ENCODE measurements at regions not wholly inside any gene's neighbourhood (a gene's known extent, or its start where the extent isn't known, plus 50 kb on each side); places are given as distances from the start of the nearest gene placed in this dataset.
"Not testable (repeated sequence)": the region's sequence is repeated elsewhere in the genome, so short reads cannot be mapped to it uniquely, and the experiment has no call there.

GRCh38 chr14:50020799-50021198, 95.6 kb downstream of the VCPKMT start:
- no peak for DNase-seq

GRCh38 chr14:50021261-50022031, 94.9 kb downstream of the VCPKMT start:
- no peak for DNase-seq

- no peak for DNase-seq
Observed at GRCh38 chr14:50022661-50023060, 93.7 kb downstream of the VCPKMT start.

- DNase-seq = no peak
Observed at GRCh38 chr14:50023671-50024490, 92.5 kb downstream of the VCPKMT start.

- no peak for DNase-seq
Observed at GRCh38 chr14:50025073-50025472, 91.3 kb downstream of the VCPKMT start.

GRCh38 chr14:50025776-50026175, 90.6 kb downstream of the VCPKMT start:
- DNase-seq = no peak

GRCh38 chr14:50026396-50026795, 90.0 kb downstream of the VCPKMT start:
- DNase-seq = no peak

- no peak for DNase-seq
Observed at GRCh38 chr14:50027816-50028215, 88.6 kb downstream of the VCPKMT start.

- no peak for DNase-seq
Observed at GRCh38 chr14:50028458-50028857, 87.9 kb downstream of the VCPKMT start.

GRCh38 chr14:50030036-50030435, 86.3 kb downstream of the VCPKMT start:
- no peak for DNase-seq

- not testable (repeated sequence) for DNase-seq
Observed at GRCh38 chr14:50030911-50031310, 85.5 kb downstream of the VCPKMT start.

GRCh38 chr14:50031602-50032313, 84.6 kb downstream of the VCPKMT start:
- DNase-seq = no peak

- not testable (repeated sequence) for DNase-seq
Observed at GRCh38 chr14:50032462-50033167, 83.8 kb downstream of the VCPKMT start.

GRCh38 chr14:50035214-50035613, 81.2 kb downstream of the VCPKMT start:
- no peak for DNase-seq

- no peak for DNase-seq
Observed at GRCh38 chr14:50036211-50036610, 80.2 kb downstream of the VCPKMT start.

- no peak for DNase-seq
Observed at GRCh38 chr14:50036637-50037036, 79.7 kb downstream of the VCPKMT start.

- DNase-seq = no peak
Observed at GRCh38 chr14:50037240-50037639, 79.1 kb downstream of the VCPKMT start.

GRCh38 chr14:50037852-50038251, 78.5 kb downstream of the VCPKMT start:
- no peak for DNase-seq

- DNase-seq = peak; percentile 16
Observed at GRCh38 chr14:50038398-50039119, 77.8 kb downstream of the VCPKMT start.

- DNase-seq = no peak
Observed at GRCh38 chr14:50039120-50039517, 77.3 kb downstream of the VCPKMT start.

GRCh38 chr14:50039734-50040400, 76.5 kb downstream of the VCPKMT start:
- DNase-seq = no peak

GRCh38 chr14:50040401-50040775, 76.0 kb downstream of the VCPKMT start:
- DNase-seq = peak; percentile 25
